D721Med (cell line): ENCODE measurements at regions not wholly inside any gene's neighbourhood (a gene's known extent, or its start where the extent isn't known, plus 50 kb on each side); places are given as distances from the start of the nearest gene placed in this dataset.

Experiments
- DNase-seq: peaks from one replicate; pipeline ENCODE4 v3.0.0; 2011; ENCODE audit warnings: low spot score; ENCODE audit not compliant: insufficient read length
- FAIRE-seq: peaks from 2 replicates; lab custom pipeline; 2011; peaks lifted over from hg19 to GRCh38; lab: Jason Lieb, UNC
- CTCF ChIP-seq: IDR thresholded peaks from 2 replicates; pipeline ENCODE4 v1.5.1; 2012; ENCODE audit warnings: mild to moderate bottlenecking, control low read depth; ENCODE audit not compliant: insufficient read depth; ENCODE audit errors: missing control alignments

GRCh38 chr1:222370081-222370912, 177.6 kb downstream of the HHIPL2 start:
- FAIRE-seq (no peak), DNase-seq (no peak)
- TF ChIP-seq CTCF: no peak

DNA sequence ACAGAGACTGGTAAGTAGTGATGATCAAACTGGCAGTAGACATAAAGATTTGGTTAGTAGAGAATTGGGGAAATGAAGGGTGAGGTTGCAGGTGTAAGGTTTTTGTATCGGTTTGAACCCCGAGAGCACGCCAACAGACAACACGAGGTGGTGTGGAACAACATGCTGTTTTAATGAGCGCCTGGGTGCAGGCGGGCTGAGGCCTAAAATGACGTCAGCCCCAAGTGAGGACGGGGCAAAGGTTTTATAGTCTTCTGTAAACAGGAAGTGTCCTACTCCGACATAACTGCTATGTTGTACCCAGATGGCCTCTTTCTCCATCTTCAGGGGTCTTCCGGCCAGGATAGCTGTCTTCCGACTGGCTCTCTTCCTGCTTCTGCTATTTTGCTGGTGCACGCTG, 178.8 kb downstream of the HHIPL2 start:
- FAIRE-seq (no peak), DNase-seq (no peak)
- TF ChIP-seq CTCF: no peak

GRCh38 chr1:222358100-222358499, 189.8 kb downstream of the HHIPL2 start:
- TF ChIP-seq CTCF: no peak
- DNase-seq: no peak
- FAIRE-seq: no peak

- FAIRE-seq (no peak), DNase-seq (no peak)
- no peak for TF ChIP-seq CTCF
These were observed 190.7 kb downstream of the HHIPL2 start for GRCh38 chr1:222357252-222357651.

- no peak for TF ChIP-seq CTCF
- DNase-seq (no peak), FAIRE-seq (no peak)
These were observed 200.3 kb downstream of the HHIPL2 start for GRCh38 chr1:222347627-222348026.

DNA sequence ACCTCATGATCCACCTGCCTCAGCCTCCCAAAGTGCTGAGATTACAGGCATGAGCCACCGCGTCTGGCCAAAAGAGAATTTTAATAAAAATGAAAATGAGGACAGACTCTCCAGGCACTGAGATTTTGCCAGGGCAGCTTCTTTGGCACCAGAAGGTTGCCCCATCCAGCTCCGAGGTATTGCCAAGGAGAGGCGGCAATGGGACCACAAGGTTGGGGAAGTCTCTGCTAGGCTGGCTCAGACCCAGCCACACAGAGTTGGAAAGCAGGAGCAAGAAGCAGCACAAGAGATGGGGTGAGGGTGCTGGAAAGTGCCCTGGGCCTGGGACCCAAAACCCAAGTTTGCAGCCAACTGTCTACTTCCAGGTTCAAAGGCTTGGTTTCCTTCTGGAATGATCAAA, 200.9 kb downstream of the HHIPL2 start:
- TF ChIP-seq CTCF: no peak
- DNase-seq: no peak
- no peak for FAIRE-seq

DNA sequence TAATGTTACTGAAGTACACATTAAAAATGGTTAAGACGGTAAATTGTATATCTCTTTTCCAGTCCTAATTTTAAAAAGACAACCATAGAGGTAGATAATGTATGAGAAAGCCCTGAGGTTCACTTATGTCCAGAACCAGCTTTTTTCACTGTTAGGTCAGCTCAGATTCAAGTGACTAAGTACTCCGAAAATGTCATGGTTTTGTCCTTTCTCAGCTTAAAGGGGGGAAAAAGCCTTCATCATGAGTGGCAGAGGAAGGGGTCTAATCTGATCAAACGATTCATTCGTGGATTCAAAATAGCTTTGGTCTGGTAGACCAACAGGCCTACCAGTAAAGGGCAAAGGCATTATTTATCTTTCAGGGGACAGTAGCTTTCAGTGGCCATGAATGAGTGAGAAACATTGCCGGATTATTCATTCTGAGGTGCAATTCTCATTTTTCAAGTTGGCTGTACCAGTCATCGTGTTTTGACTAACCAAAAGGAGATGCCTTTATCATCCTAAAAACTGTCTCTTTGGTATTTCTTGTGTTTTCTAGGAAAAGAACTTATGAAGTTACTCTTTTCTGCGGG, 208.4 kb downstream of the HHIPL2 start:
- DNase-seq (no peak), FAIRE-seq (no peak)
- TF ChIP-seq CTCF: no peak
